ENCODE measurements at regions not wholly inside any gene's neighbourhood (a gene's known extent, or its start where the extent isn't known, plus 50 kb on each side); places are given as distances from the start of the nearest gene placed in this dataset.

DNA sequence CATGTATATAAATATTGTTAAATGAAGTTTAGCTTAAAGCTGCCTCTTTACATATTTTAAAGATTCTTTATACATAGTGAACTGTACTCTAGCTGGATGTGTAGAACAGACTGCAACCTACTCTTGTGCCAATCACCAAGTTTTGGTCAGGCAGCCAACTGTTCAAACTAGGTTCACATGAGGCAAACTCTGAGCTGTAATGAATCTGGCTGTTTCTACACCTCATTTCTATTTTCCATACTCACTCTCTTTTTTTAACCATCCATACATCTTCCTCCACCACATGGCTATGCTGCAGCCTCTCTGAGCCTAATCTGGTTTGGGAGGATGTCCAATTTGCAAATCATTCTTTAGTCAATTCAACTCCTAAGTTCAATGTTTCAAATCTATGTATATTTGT is 974.8 kb downstream of the CNTNAP5 start:
- H3K9ac ChIP-seq (ENCODE audit: control insufficient read depth, insufficient read depth, low read length) = no peak overlapping the region
- H3K27me3 ChIP-seq (replicated peaks in 1 of 2; ENCODE audit: control insufficient read depth in 2 of 2, insufficient read depth in 2 of 2, low read length in 1 of 2) = no peaks in the 10 kb centered on the region
- in situ Hi-C loops (cut with MboI) (loop anchor here (5.0 kb wide), 1 partner anchor 47 kb away; no protein-coding TSS in a partner anchor), intact Hi-C loops (cut with micrococcal nuclease; ENCODE audit: unreplicated experiment) (no loop called here)
- ChIA-PET CTCF (no interaction called here), SMC1A (ENCODE audit: uncharacterized antibody, unreplicated experiment) (no interaction called here), RAD21 (ENCODE audit: unreplicated experiment) (no interaction called here), POLR2A (no interaction called here)
- H3K4me1 ChIP-seq (ENCODE audit: control insufficient read depth, insufficient read depth, low read length) = no peaks in the 10 kb centered on the region
- no peaks in the 10 kb centered on the region for H3K79me2 ChIP-seq (ENCODE audit: control insufficient read depth, insufficient read depth, low read length)
- TF ChIP-seq, protein P1, sequence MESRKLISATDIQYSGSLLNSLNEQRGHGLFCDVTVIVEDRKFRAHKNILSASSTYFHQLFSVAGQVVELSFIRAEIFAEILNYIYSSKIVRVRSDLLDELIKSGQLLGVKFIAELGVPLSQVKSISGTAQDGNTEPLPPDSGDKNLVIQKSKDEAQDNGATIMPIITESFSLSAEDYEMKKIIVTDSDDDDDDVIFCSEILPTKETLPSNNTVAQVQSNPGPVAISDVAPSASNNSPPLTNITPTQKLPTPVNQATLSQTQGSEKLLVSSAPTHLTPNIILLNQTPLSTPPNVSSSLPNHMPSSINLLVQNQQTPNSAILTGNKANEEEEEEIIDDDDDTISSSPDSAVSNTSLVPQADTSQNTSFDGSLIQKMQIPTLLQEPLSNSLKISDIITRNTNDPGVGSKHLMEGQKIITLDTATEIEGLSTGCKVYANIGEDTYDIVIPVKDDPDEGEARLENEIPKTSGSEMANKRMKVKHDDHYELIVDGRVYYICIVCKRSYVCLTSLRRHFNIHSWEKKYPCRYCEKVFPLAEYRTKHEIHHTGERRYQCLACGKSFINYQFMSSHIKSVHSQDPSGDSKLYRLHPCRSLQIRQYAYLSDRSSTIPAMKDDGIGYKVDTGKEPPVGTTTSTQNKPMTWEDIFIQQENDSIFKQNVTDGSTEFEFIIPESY (IDR thresholded peaks at IDR 0.05) = no peak
- TF ChIP-seq, protein P2, sequence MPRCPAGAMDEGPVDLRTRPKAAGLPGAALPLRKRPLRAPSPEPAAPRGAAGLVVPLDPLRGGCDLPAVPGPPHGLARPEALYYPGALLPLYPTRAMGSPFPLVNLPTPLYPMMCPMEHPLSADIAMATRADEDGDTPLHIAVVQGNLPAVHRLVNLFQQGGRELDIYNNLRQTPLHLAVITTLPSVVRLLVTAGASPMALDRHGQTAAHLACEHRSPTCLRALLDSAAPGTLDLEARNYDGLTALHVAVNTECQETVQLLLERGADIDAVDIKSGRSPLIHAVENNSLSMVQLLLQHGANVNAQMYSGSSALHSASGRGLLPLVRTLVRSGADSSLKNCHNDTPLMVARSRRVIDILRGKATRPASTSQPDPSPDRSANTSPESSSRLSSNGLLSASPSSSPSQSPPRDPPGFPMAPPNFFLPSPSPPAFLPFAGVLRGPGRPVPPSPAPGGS (IDR thresholded peaks at IDR 0.05; ENCODE audit: borderline replicate concordance, insufficient read depth, low read depth, low read length, poor library complexity, severe bottlenecking) = no peak
- TF ChIP-seq, protein P3, sequence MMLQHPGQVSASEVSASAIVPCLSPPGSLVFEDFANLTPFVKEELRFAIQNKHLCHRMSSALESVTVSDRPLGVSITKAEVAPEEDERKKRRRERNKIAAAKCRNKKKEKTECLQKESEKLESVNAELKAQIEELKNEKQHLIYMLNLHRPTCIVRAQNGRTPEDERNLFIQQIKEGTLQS (IDR thresholded peaks at IDR 0.05; ENCODE audit: borderline replicate concordance, extremely low read depth, low read depth, low read length) = no peak
- TF ChIP-seq YBX1 (IDR thresholded peaks at IDR 0.05) (no peak), IKZF2 (IDR thresholded peaks at IDR 0.05) (no peak), GATAD2B (conservative IDR thresholded peaks at IDR 0.05; ENCODE audit: low read depth) (no peak), STAT3 (IDR thresholded peaks at IDR 0.05; ENCODE audit: low read depth, low read length) (no peak), ZBED1 (IDR thresholded peaks at IDR 0.05; ENCODE audit: borderline replicate concordance) (no peak), ZNF384 (IDR thresholded peaks at IDR 0.05; ENCODE audit: borderline replicate concordance, low read depth, low read length) (no peak), SMC3 (IDR thresholded peaks at IDR 0.05; ENCODE audit: borderline replicate concordance, low read length) (no peak), ZNF274 (IDR thresholded peaks at IDR 0.05; ENCODE audit: insufficient read depth, insufficient read length) (no peak), CREB1 (IDR thresholded peaks at IDR 0.05; ENCODE audit: low read depth) (no peak), KAT2A (conservative IDR thresholded peaks at IDR 0.05; ENCODE audit: control insufficient read depth, low read depth, low read length) (no peak), RCOR1 (conservative IDR thresholded peaks at IDR 0.05; ENCODE audit: low read depth, low read length) (no peak), CBFB (IDR thresholded peaks at IDR 0.05; ENCODE audit: low read depth) (no peak), ATF7 (IDR thresholded peaks at IDR 0.05; ENCODE audit: low read depth) (no peak)
- TF ChIP-seq, protein P4, sequence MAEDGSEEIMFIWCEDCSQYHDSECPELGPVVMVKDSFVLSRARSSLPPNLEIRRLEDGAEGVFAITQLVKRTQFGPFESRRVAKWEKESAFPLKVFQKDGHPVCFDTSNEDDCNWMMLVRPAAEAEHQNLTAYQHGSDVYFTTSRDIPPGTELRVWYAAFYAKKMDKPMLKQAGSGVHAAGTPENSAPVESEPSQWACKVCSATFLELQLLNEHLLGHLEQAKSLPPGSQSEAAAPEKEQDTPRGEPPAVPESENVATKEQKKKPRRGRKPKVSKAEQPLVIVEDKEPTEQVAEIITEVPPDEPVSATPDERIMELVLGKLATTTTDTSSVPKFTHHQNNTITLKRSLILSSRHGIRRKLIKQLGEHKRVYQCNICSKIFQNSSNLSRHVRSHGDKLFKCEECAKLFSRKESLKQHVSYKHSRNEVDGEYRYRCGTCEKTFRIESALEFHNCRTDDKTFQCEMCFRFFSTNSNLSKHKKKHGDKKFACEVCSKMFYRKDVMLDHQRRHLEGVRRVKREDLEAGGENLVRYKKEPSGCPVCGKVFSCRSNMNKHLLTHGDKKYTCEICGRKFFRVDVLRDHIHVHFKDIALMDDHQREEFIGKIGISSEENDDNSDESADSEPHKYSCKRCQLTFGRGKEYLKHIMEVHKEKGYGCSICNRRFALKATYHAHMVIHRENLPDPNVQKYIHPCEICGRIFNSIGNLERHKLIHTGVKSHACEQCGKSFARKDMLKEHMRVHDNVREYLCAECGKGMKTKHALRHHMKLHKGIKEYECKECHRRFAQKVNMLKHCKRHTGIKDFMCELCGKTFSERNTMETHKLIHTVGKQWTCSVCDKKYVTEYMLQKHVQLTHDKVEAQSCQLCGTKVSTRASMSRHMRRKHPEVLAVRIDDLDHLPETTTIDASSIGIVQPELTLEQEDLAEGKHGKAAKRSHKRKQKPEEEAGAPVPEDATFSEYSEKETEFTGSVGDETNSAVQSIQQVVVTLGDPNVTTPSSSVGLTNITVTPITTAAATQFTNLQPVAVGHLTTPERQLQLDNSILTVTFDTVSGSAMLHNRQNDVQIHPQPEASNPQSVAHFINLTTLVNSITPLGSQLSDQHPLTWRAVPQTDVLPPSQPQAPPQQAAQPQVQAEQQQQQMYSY (CRISPR knock-in tag; IDR thresholded peaks at IDR 0.05) = no peak
- TF ChIP-seq, protein P5, sequence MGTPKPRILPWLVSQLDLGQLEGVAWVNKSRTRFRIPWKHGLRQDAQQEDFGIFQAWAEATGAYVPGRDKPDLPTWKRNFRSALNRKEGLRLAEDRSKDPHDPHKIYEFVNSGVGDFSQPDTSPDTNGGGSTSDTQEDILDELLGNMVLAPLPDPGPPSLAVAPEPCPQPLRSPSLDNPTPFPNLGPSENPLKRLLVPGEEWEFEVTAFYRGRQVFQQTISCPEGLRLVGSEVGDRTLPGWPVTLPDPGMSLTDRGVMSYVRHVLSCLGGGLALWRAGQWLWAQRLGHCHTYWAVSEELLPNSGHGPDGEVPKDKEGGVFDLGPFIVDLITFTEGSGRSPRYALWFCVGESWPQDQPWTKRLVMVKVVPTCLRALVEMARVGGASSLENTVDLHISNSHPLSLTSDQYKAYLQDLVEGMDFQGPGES (IDR thresholded peaks at IDR 0.05) = no peak
- H3K4me3 ChIP-seq = no peak overlapping the region
- no peaks in the 10 kb centered on the region for H3K9me3 ChIP-seq (replicated peaks; ENCODE audit: control insufficient read depth, insufficient read depth, low read length)
- H3K4me2 ChIP-seq (ENCODE audit: control insufficient read depth, insufficient read depth) = no peak overlapping the region
- BruUV-seq (replicated peaks) = no TSS peak
- no peaks in the 10 kb centered on the region for H4K20me1 ChIP-seq (ENCODE audit: control insufficient read depth, insufficient read depth)
- FAIRE-seq (no peak), DNase-seq (ENCODE audit: low read depth, low spot score) (no peak), ATAC-seq (no peak)
- no peak overlapping the region for H2AFZ ChIP-seq (ENCODE audit: control insufficient read depth, low read depth, low read length)
- H3K27ac ChIP-seq (ENCODE audit: control insufficient read depth, insufficient read depth) = no peak overlapping the region
- no peaks in the 10 kb centered on the region for H3K36me3 ChIP-seq (ENCODE audit: control insufficient read depth in 2 of 2, insufficient read depth in 2 of 2, low read length in 1 of 2)

Measured in GM12878 (cell line).